ENCODE measurements at regions not wholly inside any gene's neighbourhood (a gene's known extent, or its start where the extent isn't known, plus 50 kb on each side); places are given as distances from the start of the nearest gene placed in this dataset.

DNA sequence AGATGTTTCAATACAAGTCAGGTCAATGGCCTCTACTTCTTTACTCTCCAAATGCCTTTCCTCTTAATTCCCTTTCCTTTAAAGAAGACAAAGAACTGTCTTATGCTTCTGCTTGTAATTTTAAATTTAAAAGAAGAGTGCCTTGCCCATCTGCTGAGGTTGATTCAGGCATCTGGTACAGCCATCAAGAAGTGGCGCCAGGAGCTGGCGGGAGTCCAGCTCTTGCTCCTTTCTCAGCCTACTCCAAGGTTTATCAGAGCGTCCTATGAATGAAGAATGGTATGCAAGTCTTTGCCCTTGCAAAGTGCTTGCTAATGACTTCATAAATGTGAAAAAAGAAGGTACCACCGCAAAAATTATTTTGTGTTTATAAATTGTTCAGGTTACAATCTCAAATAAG, 294.6 kb upstream of the TGFBR2 start:
- WGBS (ENCODE audit: low lambda C conversion rate, missing lambda C conversion rate): 90% methylated on average over 4 of the region's 4 CpGs
- Histone ChIP-seq H3K79me2 (no peaks in the 10 kb centered on the region), H2AFZ (no peak overlapping the region), H3K4me3 (no peak overlapping the region), H3K27me3 (no peaks in the 10 kb centered on the region), H3K9me3 (ENCODE audit: low read depth) (no peaks in the 10 kb centered on the region), H3K4me2 (no peak overlapping the region), H3K9me2 (replicated peaks; ENCODE audit: insufficient read depth) (no peaks in the 10 kb centered on the region), H3K4me1 (ENCODE audit: insufficient read depth) (no peaks in the 10 kb centered on the region), H3K27ac (no peak overlapping the region), H4K20me1 (ENCODE audit: insufficient read depth, poor library complexity, severe bottlenecking) (no peaks in the 10 kb centered on the region), H3K36me3 (replicated peaks; ENCODE audit: insufficient read depth, low read depth) (no peaks in the 10 kb centered on the region)
- DNase-seq (ENCODE audit: low spot score): no peak
- TF ChIP-seq EZH2phosphoT487 (IDR thresholded peaks at IDR 0.05; ENCODE audit: low read depth, severe bottlenecking, unreplicated experiment) (no peak), EZH2 (IDR thresholded peaks at IDR 0.05; ENCODE audit: borderline replicate concordance) (no peak)
- TF ChIP-seq, protein P1, sequence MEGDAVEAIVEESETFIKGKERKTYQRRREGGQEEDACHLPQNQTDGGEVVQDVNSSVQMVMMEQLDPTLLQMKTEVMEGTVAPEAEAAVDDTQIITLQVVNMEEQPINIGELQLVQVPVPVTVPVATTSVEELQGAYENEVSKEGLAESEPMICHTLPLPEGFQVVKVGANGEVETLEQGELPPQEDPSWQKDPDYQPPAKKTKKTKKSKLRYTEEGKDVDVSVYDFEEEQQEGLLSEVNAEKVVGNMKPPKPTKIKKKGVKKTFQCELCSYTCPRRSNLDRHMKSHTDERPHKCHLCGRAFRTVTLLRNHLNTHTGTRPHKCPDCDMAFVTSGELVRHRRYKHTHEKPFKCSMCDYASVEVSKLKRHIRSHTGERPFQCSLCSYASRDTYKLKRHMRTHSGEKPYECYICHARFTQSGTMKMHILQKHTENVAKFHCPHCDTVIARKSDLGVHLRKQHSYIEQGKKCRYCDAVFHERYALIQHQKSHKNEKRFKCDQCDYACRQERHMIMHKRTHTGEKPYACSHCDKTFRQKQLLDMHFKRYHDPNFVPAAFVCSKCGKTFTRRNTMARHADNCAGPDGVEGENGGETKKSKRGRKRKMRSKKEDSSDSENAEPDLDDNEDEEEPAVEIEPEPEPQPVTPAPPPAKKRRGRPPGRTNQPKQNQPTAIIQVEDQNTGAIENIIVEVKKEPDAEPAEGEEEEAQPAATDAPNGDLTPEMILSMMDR (IDR thresholded peaks at IDR 0.05; ENCODE audit: poor library complexity): no peak

DNA sequence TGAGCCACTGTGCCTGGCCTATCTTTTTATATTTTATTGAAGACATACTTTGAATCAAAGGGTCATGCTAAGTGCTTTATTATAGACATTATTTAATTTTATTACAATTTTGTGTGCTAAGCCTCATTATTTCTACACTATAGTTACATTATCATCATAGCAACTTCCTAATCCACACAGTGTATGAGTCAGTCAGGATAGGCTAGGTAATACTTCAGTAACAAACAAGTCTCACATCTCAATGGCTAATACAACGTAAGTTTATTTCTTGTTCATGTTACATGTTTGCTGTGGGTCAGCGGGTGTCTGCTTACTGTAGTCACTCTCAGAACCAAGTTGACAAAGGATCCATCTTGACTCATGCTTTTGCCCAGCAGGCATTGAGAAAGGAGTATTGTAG, 292.6 kb upstream of the TGFBR2 start:
- Histone ChIP-seq H4K20me1 (ENCODE audit: insufficient read depth, poor library complexity, severe bottlenecking) (no peaks in the 10 kb centered on the region), H3K9me2 (replicated peaks; ENCODE audit: insufficient read depth) (no peaks in the 10 kb centered on the region), H3K4me3 (no peak overlapping the region), H3K4me2 (no peak overlapping the region), H3K79me2 (no peaks in the 10 kb centered on the region), H2AFZ (no peak overlapping the region), H3K27ac (no peak overlapping the region), H3K36me3 (replicated peaks; ENCODE audit: insufficient read depth, low read depth) (no peaks in the 10 kb centered on the region), H3K4me1 (ENCODE audit: insufficient read depth) (no peaks in the 10 kb centered on the region), H3K27me3 (no peaks in the 10 kb centered on the region), H3K9me3 (ENCODE audit: low read depth) (no peaks in the 10 kb centered on the region)
- WGBS (ENCODE audit: low lambda C conversion rate, missing lambda C conversion rate): 95% methylated on average over 2 of the region's 2 CpGs
- TF ChIP-seq, protein P1 (IDR thresholded peaks at IDR 0.05; ENCODE audit: poor library complexity): no peak
- no peak for TF ChIP-seq EZH2phosphoT487 (IDR thresholded peaks at IDR 0.05; ENCODE audit: low read depth, severe bottlenecking, unreplicated experiment)
- TF ChIP-seq EZH2 (IDR thresholded peaks at IDR 0.05; ENCODE audit: borderline replicate concordance): no peak
- DNase-seq (ENCODE audit: low spot score): no peak

DNA sequence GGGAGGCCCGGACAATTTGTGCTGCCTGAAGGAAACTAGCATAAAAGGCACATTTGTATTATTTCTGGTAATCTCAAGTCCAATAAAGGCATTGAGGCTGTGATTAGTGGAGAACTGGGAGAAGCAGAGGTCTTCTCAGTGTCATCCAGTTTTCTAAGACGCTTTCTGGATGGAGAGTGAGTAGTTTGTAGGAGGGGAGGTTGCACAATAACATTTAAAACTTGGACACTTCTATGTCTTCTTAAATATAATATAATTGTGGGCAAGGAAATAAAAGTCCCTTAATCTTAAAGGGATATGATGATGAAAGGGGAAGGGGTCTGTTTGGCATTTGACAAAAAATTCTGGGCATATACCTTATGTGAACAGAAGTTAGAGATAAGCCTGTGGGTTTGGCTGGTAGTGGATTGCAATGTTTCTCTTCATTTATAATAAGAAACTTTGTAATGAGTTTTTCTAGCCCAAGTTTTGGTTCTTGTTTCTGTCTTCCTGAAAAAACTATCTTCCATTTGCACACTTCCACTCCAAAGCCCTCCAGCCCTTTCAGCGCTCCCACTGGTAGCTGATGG, 291.6 kb upstream of the TGFBR2 start:
- no peaks in the 10 kb centered on the region for H3K9me2 ChIP-seq (replicated peaks; ENCODE audit: insufficient read depth)
- H3K36me3 ChIP-seq (replicated peaks; ENCODE audit: insufficient read depth, low read depth): no peaks in the 10 kb centered on the region
- H2AFZ ChIP-seq: no peak overlapping the region
- no peaks in the 10 kb centered on the region for H3K79me2 ChIP-seq
- no peak overlapping the region for H3K4me2 ChIP-seq
- no peak overlapping the region for H3K4me3 ChIP-seq
- H3K27me3 ChIP-seq: no peaks in the 10 kb centered on the region
- no peaks in the 10 kb centered on the region for H3K9me3 ChIP-seq (ENCODE audit: low read depth)
- TF ChIP-seq EZH2phosphoT487 (IDR thresholded peaks at IDR 0.05; ENCODE audit: low read depth, severe bottlenecking, unreplicated experiment) (no peak), EZH2 (IDR thresholded peaks at IDR 0.05; ENCODE audit: borderline replicate concordance) (no peak)
- TF ChIP-seq, protein P1 (IDR thresholded peaks at IDR 0.05; ENCODE audit: poor library complexity): no peak
- H3K4me1 ChIP-seq (ENCODE audit: insufficient read depth): no peaks in the 10 kb centered on the region
- H3K27ac ChIP-seq: no peak overlapping the region
- no peak for DNase-seq (ENCODE audit: low spot score)
- H4K20me1 ChIP-seq (ENCODE audit: insufficient read depth, poor library complexity, severe bottlenecking): no peaks in the 10 kb centered on the region
- 87% methylated on average over 3 of the region's 3 CpGs for WGBS (ENCODE audit: low lambda C conversion rate, missing lambda C conversion rate)

DNA sequence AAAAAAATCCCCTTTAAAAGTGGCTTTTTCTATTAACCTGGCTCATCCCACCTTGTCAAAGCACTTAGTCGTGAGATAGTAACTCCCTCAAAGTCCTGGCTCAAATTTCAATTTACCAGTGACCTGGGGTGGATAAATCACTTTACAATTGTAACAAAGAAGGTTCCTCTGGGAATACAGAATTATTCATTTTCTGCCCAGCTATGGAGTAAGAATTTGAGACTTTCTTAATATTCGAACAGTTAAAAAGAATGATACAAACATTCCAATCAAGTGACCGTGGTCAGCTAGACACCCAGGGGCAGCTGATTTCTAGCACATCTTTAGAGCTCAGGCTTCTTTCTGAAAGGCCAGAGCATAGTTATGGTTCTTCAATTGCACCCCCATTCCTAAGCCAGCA, 291.0 kb upstream of the TGFBR2 start:
- H4K20me1 ChIP-seq (ENCODE audit: insufficient read depth, poor library complexity, severe bottlenecking): no peaks in the 10 kb centered on the region
- H3K36me3 ChIP-seq (replicated peaks; ENCODE audit: insufficient read depth, low read depth): no peaks in the 10 kb centered on the region
- H3K9me3 ChIP-seq (ENCODE audit: low read depth): no peaks in the 10 kb centered on the region
- H3K27me3 ChIP-seq: no peaks in the 10 kb centered on the region
- no peaks in the 10 kb centered on the region for H3K79me2 ChIP-seq
- H3K27ac ChIP-seq: no peak overlapping the region
- H3K4me3 ChIP-seq: no peak overlapping the region
- TF ChIP-seq EZH2 (IDR thresholded peaks at IDR 0.05; ENCODE audit: borderline replicate concordance): no peak
- TF ChIP-seq, protein P1 (IDR thresholded peaks at IDR 0.05; ENCODE audit: poor library complexity): no peak
- no peak for TF ChIP-seq EZH2phosphoT487 (IDR thresholded peaks at IDR 0.05; ENCODE audit: low read depth, severe bottlenecking, unreplicated experiment)
- H3K4me2 ChIP-seq: no peak overlapping the region
- H3K4me1 ChIP-seq (ENCODE audit: insufficient read depth): no peaks in the 10 kb centered on the region
- no peak for DNase-seq (ENCODE audit: low spot score)
- H2AFZ ChIP-seq: no peak overlapping the region
- 69% methylated on average over 3 of the region's 3 CpGs for WGBS (ENCODE audit: low lambda C conversion rate, missing lambda C conversion rate)
- no peaks in the 10 kb centered on the region for H3K9me2 ChIP-seq (replicated peaks; ENCODE audit: insufficient read depth)

Data from hepatocyte (in vitro differentiated cells).